HL-60 (cell line): ENCODE measurements at regions not wholly inside any gene's neighbourhood (a gene's known extent, or its start where the extent isn't known, plus 50 kb on each side); places are given as distances from the start of the nearest gene placed in this dataset.

Experiments
- DNase-seq, 2 experiments: peaks; one replicate each; pipeline ENCODE4 v3.0.0-alpha.2; 2010 to 2020; ENCODE audit warnings: low read depth in 1 of 2, low spot score in 1 of 2
- H3K27ac ChIP-seq: fragments of 250-450 bp; sonication (Bioruptor Pico); replicated peaks from 2 replicates; pipeline ENCODE4 v1.5.1; 2020; ENCODE audit warnings: mild to moderate bottlenecking, moderate library complexity
- H3K27me3 ChIP-seq: fragments of 250-450 bp; sonication (Bioruptor Pico); 2 replicates; pipeline ENCODE4 v1.5.1; 2021; ENCODE audit warnings: mild to moderate bottlenecking, moderate library complexity; ENCODE audit not compliant: insufficient read depth, poor library complexity, severe bottlenecking
- H3K4me3 ChIP-seq: replicated peaks from 2 replicates; pipeline ENCODE4 v1.5.1; 2011; ENCODE audit warnings: mild to moderate bottlenecking, control low read depth, low read length; ENCODE audit not compliant: insufficient read depth
- CTCF ChIP-seq: IDR thresholded peaks from one replicate; pipeline ENCODE4 v1.5.1; 2011; ENCODE audit warnings: low read length, control low read depth, inconsistent platforms; ENCODE audit not compliant: insufficient read depth
- GABPA ChIP-seq: IDR thresholded peaks from 2 replicates; pipeline ENCODE4 v1.6.1; 2012; ENCODE audit warnings: low read depth
- POLR2AphosphoS5 ChIP-seq: IDR thresholded peaks from 2 replicates; pipeline ENCODE4 v1.6.1; 2012; ENCODE audit warnings: low read depth
- SPI1 ChIP-seq: IDR thresholded peaks from 2 replicates; pipeline ENCODE4 v1.6.1; 2012; ENCODE audit warnings: low read depth, mild to moderate bottlenecking, borderline replicate concordance
- TF ChIP-seq, protein P1 (sequence below): IDR thresholded peaks from 2 replicates; pipeline ENCODE4 v1.6.1; 2012; ENCODE audit warnings: low read depth; ENCODE audit not compliant: insufficient replicate concordance

- no peaks in the 10 kb centered on the region for H3K27me3 ChIP-seq
- TF ChIP-seq, protein P1, sequence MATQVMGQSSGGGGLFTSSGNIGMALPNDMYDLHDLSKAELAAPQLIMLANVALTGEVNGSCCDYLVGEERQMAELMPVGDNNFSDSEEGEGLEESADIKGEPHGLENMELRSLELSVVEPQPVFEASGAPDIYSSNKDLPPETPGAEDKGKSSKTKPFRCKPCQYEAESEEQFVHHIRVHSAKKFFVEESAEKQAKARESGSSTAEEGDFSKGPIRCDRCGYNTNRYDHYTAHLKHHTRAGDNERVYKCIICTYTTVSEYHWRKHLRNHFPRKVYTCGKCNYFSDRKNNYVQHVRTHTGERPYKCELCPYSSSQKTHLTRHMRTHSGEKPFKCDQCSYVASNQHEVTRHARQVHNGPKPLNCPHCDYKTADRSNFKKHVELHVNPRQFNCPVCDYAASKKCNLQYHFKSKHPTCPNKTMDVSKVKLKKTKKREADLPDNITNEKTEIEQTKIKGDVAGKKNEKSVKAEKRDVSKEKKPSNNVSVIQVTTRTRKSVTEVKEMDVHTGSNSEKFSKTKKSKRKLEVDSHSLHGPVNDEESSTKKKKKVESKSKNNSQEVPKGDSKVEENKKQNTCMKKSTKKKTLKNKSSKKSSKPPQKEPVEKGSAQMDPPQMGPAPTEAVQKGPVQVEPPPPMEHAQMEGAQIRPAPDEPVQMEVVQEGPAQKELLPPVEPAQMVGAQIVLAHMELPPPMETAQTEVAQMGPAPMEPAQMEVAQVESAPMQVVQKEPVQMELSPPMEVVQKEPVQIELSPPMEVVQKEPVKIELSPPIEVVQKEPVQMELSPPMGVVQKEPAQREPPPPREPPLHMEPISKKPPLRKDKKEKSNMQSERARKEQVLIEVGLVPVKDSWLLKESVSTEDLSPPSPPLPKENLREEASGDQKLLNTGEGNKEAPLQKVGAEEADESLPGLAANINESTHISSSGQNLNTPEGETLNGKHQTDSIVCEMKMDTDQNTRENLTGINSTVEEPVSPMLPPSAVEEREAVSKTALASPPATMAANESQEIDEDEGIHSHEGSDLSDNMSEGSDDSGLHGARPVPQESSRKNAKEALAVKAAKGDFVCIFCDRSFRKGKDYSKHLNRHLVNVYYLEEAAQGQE, result no peak
- TF ChIP-seq GABPA (no peak), POLR2AphosphoS5 (no peak), CTCF (no peak), SPI1 (no peak)
- no peak for DNase-seq
Observed at GRCh38 chr9:80948066-80948465, 741.3 kb downstream of the TLE1 start.

DNA sequence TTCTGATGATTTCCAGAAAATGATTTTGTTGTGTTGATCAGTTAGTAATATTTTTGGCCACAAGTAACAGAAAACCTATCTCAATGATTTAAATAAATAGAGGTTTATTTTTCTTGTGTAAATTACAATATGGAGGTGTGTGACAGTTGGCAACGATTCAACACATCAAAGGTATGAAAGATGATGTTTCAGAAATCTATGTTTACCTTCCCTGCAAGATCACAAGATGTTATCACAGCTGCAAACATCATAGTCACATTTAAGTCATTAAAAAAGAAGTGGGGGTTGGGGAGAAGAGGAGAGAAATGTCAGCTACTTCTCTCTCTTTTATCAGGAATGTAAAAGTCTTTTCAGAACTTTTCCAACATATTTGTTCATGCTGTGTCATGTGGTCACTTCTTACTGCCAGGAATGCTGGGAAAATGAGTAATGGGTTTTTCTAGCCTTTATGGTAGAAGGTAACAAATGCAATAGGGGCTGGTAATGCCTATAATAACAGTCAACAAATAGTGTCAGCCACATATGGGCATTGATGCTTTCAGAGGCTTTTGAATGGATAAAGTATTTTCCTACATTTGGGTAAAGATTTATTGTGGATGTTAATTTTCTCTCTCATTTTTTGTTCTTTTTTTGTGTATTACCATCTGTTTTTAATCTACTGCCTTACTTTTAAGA is 742.7 kb downstream of the TLE1 start:
- TF ChIP-seq, protein P1, result no peak
- TF ChIP-seq GABPA (no peak), POLR2AphosphoS5 (no peak), CTCF (no peak), SPI1 (no peak)
- Histone ChIP-seq H3K27me3 (no peaks in the 10 kb centered on the region), H3K4me3 (no peak overlapping the region), H3K27ac (no peak overlapping the region)
- DNase-seq, result no peak

More at GRCh38 chr9:80948066-80948465, 741.3 kb downstream of the TLE1 start:
- Histone ChIP-seq H3K27ac (no peak overlapping the region), H3K4me3 (no peak overlapping the region)

DNA sequence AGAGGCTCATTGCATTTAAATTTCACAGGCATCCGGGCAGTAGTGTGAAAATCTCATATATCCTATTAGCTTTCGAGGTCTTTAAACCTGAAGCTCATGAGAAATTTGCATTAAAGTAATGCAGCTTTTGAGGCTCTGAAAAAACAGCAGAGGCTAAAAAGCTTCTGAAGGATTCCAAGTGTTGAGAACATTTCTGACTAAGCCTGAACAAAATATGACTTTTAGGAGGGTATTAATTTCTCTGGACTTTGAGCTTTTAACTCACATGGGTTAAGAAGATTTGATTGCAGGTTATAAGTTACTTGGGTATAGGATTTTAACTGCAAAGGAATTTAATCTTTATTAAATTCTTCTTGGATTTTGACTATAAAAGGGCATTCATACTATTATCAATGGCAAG is 743.9 kb downstream of the TLE1 start:
- Histone ChIP-seq H3K27me3 (no peaks in the 10 kb centered on the region), H3K27ac (no peak overlapping the region), H3K4me3 (no peak overlapping the region)
- DNase-seq, result no peak
- no peak for TF ChIP-seq GABPA
- TF ChIP-seq, protein P1, result no peak
- no peak for TF ChIP-seq POLR2AphosphoS5
